ENCODE measurements at regions not wholly inside any gene's neighbourhood (a gene's known extent, or its start where the extent isn't known, plus 50 kb on each side); places are given as distances from the start of the nearest gene placed in this dataset.

DNA sequence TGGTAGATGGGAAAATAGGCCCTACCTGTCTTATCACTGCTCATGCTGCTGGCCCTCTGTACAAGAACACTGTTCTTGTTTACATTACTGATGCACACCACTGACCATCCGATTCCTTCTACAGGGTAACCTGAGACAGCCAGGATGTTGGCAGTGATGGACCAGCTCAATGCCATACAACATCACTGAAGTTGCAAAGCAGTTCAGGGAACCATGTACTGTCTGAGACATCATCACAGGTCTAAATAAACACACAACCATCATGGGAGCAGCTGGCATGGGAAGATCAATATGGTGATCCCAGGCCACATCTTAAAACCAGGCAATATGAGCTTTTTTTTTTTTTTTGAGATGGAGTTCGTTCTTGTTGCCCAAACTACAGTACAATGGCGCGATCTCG is 59.0 kb downstream of the IARS1 start:
- TF ChIP-seq, protein P1, sequence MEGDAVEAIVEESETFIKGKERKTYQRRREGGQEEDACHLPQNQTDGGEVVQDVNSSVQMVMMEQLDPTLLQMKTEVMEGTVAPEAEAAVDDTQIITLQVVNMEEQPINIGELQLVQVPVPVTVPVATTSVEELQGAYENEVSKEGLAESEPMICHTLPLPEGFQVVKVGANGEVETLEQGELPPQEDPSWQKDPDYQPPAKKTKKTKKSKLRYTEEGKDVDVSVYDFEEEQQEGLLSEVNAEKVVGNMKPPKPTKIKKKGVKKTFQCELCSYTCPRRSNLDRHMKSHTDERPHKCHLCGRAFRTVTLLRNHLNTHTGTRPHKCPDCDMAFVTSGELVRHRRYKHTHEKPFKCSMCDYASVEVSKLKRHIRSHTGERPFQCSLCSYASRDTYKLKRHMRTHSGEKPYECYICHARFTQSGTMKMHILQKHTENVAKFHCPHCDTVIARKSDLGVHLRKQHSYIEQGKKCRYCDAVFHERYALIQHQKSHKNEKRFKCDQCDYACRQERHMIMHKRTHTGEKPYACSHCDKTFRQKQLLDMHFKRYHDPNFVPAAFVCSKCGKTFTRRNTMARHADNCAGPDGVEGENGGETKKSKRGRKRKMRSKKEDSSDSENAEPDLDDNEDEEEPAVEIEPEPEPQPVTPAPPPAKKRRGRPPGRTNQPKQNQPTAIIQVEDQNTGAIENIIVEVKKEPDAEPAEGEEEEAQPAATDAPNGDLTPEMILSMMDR (IDR thresholded peaks at IDR 0.05): no peak
- no peak for TF ChIP-seq EP300 (IDR thresholded peaks at IDR 0.05)
- no peak for TF ChIP-seq POLR2A (IDR thresholded peaks at IDR 0.05)

Data from ovary (tissue), 3 donors.